GM20431 (cell line): ENCODE measurements at regions not wholly inside any gene's neighbourhood (a gene's known extent, or its start where the extent isn't known, plus 50 kb on each side); places are given as distances from the start of the nearest gene placed in this dataset.

ENCODE experiments used
- in situ Hi-C: fragments of 300-500 bp; cut with MseI, MboI; formaldehyde crosslinking; loops from one replicate; pipeline ENCODE4 v1.15.0; 2020; ENCODE audit warnings: low sequenced_read_pairs; ENCODE audit not compliant: unreplicated experiment

DNA sequence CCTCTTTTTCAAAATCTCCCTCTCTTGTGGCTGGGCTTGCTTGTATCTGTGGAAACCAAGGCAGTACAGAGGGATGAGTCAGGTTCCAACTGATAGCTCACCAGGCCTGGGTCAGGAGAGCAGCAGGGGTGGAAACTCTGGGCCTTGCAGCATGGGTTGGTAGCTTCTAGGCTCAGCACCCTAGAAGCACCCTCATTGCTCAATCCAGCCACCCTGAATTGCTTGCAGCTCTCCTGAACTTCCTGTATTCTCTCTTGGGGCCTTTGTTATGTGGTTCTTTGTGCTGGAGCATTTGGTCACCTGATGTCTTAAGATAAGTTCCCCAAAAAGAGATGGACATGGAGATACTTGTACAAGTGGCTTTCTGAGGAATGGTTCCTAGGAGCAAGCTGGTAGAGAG is 169.4 kb downstream of the IRX5 start:
- in situ Hi-C loops, result no loop called here

DNA sequence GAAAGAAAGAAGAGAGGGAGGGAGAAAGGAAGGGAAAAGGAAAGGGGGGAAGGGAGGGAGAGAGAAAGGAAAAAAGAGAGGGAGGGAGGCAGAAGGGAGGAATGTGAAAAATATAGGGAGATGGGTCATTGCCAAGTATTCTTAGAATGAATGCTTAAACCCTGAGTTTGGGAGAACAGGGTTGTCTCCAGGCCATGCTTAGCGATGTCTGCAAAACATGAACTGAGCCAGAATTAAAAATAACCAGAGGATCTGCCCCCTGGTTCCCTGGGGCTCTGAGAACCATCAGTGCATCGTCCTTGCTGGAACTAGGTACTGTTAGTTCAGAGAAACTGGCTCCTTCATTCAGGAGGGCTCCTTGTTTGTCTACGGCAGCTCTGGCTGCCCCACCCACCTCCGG is 170.4 kb downstream of the IRX5 start:
- in situ Hi-C loops, result no loop called here

DNA sequence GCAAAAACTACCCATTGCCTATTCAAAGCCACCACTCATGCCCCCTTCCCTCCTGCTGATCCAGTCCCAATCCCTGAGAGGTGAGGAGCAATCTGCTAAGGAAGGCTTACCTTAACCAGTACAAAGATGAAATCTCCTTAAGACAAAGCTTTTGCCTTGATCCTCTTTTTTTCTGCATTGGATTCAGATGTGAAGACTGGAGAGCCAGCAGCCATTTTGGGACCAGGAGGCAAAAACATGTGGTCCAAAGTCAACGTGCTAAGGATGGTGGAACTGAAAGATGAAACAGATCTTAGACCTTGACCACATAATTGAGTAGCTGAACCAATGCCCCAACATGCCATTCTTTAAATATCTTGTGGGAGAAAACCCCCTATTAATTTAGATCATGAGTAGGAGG is 171.4 kb downstream of the IRX5 start:
- in situ Hi-C loops, result no loop called here

DNA sequence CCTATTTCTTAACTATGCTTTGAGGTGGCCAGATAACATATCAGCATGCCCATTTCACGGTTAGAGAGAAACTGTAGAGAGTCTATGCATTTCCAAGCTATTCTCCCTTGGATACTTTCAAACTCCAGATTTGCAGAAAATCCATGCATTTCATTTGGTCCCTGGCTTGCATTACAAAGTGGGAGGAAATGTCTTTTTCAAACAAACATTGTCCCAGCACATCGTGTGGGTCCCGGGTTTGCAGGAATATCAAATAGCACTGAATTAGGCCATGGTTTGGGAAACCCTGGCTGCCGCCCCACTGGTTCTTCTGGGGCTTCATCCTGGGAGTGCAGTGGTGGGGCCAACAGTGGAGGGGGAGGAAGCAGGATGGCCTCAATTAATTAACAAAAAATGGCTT is 171.9 kb downstream of the IRX5 start:
- in situ Hi-C loops, result no loop called here

DNA sequence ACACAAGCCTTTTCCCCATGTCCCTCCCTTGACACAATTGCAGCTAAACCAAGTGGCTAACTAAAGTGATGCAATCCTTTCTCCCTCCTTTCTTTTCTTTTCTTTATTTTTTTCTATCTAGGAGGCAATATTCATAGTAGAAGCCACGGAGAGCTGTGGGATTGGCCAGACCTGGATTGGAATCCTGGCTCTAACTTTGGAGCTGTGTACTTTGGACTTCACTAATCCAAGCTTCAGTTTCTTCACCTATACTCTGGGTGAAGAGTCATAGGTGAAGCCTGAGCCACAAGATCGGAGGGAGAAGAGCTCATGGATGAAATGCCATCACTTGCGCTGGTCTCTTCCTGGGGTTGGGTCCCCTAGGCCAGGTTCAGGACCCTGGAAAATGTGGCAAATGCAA is 177.2 kb downstream of the IRX5 start:
- in situ Hi-C loops, result no loop called here

DNA sequence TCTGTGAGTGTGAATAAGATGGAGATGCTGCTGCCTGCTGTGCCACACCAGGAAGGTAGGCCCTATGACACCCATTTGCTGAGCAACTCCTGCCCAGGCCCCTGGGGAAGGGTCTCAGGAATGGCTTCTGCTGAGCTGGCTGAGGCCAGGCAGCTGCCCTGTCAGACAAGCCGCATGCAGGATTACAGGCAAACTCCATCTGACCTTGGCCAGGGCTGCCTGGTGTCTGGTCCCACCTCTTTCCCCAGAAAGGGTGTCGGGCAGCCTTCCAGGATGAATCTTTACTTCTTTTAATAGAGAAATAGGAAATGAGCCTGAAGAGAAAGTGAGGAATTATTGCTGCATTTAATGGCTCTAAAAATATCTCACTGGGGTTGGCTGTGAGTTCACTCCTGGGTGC is 182.5 kb downstream of the IRX5 start:
- in situ Hi-C loops, result no loop called here

DNA sequence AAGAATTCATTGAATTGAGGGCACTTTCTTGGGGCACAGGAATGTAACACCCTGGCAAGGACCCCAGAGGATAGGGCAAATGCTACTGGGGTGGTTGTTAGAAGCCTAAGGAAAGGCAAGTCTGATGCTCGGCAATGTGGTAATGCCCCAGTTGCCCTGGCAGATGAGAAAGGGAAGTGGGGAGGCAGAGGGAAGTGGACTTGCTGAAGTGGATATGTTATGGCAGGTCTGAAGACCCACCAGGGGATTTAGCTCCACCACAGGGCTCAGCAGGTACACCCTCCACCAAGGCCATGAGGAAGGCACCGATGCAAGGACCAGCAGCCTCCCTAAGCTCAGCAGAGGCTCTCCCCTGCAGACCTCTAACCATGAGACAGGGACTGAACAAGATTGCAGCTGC is 184.8 kb downstream of the IRX5 start:
- in situ Hi-C loops, result no loop called here

DNA sequence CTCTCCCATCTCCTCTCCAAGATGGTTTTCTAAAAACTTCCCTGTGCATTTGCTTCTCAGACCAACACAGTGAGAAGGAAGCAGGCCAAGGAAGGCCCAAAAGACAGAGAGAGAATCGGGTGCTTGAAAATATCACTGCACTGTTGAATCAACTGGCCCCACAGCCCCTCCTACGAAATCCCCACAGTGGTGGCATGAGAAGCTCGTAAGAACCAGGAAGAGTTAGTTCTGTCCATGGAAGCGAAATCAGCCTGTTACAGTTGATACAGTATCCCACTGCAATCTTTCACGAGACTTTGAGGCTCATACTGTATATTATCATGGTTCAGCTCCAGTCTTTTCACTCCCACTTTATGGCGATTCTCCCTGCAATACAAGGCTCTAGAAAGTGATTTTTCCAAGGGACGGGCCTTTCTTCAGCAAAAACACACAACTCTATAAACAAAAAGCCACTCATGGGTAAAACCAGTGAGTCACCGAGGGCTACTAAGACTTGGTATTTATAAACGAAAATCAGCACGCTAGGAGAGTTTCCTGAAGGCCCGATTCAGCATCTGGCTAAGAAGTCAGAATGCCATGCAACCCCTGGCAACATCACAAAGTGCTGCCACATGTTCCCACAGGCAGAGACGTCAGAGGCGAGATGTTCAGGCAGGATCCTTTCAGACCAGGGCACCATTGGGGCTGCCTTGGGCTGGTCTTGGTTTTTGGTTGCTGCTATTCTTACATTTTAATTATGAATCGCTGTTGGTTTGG is 185.7 kb downstream of the IRX5 start:
- in situ Hi-C loops, result no loop called here

DNA sequence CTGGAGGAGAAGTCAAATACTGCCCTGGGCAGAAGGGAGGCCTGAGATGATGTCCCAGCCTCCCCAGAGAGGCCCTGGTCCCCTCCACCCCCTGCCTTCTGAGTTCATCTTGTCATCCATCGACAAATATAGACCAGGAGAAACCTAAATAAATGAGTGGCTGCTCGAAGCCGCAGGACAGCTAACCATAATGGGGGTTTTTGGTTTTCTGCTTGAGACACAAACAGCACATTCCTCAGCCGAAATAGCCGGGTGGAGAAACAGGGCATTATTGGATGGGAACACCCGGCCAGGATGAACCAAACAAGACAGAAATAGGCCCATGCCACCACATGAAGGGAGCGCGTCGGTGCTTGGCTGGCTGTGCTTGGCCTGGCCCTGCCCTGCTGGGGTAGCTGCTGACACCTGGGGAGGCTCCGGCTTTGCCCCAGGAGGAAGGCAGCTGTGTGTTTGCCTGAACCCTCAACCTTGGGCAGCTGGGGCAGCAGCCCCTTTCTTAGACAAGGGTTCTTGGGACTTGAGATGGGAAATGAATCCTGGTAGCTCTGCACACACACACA is 188.1 kb downstream of the IRX5 start:
- in situ Hi-C loops, result no loop called here

DNA sequence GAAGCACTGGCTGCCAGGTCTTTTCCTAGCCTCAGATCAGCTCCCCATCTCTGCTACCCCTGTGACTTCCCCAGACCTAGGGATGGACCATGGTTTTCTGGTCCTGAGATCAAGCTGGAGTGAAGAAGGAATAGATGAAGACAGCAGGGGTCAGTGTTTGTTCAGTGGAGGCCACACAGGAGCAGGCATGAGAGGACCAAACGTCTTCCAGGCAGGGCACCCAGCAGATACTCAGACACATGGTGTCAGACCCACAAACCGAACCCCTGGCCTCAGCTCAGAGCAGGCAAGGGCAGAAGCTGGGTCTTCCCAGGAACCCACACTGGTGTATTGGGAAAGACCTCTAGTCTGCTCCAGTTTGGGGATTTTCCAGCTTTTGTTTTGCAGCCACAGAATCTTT is 189.7 kb downstream of the IRX5 start:
- in situ Hi-C loops, result no loop called here

DNA sequence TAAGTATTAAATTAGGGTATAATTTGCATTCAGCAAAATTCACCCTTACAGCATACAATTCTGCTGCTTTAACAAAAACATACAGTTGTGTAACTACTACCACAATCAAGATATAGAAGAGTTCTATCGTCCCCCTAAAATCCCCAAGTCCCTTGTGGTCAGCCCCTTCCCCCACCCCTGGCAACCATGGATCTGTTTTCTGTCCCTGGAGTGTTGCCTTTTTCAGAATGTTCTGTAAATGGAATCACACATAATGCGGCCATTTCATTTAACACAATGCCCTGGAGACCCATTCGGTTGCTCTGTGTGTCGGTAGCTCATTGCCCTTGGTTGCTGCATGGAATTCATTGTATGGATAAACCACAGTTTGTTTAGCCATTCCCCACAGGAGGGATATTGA is 190.2 kb downstream of the IRX5 start:
- in situ Hi-C loops, result no loop called here

DNA sequence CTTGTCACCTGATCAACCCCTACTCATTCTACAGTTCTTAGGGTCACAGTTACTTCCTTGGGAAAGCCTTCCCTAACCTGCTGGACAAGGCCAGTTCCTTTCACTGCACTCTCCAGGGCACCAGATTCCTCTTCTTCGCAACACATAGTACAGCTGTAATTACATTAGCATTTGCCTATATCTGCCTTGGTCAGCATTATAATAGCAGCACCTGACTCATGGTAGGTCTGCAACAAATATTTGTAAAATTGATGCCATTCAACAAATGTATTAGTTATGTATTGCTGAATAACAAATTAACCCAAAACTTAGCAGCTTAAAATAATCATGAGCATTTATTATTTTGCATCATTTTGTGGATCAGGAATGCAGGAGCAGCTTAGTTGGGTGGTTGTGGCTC is 193.0 kb downstream of the IRX5 start:
- in situ Hi-C loops, result no loop called here

DNA sequence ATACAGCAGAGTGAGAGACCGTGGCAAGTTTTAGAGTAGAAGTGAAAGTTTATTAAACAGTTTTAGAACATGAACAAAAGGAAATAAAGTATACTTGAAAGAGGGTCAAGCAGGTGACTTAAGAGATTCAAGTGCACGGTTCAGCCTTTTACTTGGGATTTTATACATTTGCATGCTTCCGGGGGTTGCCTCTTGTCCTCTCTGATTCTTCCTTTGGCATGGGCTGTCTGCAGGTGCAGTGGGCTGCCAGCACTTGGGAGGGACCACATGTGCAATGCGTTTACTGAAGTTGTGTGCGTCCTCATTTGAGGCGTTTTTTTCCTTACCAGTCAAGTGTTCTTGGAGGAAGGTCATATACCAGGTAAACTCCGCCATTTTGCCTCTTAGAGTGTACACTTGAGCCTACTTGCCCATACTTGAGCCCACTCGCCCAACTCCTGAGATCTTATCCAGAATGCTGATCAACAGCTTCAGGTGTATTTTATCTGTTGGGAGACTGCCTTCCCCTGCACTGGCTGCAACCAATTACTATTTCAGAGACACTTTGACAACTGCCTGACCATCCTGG is 195.2 kb downstream of the IRX5 start:
- in situ Hi-C loops, result no loop called here

DNA sequence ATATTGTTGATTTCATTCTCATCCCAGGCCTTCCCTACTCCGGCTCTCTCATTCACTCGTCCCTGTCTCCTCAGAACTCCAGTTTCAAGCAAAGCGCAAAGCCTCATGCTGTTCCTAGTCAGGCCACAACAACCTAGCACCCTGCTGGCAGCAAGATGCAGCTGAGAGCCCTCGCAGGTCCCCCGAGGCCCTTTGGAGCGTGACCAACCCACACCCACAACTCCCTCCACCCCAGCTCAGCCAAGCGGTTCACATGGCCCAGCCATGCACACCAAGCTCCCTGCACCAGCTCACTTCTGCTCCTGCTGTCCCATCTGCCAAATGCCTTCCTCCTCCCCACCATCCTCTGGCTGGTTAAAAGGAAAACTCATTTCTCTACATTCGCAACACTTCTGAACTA is 195.8 kb downstream of the IRX5 start:
- in situ Hi-C loops, result no loop called here

DNA sequence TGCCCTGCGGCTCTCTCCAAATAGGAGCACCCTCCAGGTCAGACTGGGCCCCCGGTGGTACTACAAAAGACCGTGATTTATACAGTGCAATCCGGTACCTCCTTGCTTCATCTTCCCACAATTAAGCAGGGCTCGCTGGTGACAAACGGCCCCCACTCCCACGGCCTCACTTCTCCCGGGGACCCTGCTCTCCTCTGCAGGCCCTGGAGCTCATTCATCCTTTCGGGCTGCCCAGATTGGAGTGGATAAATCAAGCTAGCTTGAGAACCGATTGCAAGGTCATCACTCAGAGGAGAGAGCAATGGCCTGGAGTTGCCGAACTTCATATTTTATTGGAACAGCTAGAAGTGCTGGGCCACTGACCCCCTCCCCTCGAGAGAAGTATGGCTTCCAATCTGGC is 193.5 kb upstream of the IRX6 start:
- in situ Hi-C loops, result no loop called here

DNA sequence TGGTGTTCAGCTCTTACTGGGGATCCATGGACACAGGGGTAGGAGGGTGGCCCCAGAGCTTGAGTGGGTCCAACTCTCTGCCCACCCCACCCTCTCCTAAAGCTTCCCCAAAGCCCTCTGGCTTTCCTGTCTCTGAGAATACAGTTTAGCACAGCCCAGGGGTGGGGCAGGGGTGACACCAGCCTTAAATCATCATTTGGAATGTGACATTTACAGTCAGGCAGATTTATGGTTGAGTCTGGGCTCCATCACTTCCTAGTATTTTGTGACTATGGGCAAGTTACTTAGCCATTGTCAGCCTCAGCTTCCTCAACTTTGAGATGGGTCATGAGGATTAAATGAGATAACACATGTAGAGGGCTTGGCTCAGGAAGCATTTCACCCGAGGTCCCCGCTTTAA is 193.1 kb upstream of the IRX6 start:
- in situ Hi-C loops, result no loop called here

DNA sequence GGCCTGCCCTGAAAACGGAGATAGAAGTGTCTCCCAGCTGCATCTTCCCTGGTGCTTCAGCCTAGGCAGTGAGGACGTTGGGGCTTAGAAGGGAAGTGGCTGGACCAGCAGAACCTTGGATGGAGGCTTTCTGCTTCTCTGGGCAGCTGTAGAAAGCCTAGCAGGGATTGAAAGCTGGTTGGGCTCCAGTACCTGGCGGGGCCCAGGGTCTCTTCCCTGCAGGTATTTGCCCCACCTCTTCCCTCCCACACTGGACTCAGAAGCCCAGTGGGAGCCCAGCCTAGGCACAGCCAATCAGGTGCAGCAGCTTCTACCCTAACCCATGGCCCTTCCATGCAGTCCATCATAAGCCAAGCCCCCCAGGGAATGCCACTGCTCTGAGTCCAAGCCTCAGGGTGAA is 190.3 kb upstream of the IRX6 start:
- in situ Hi-C loops, result no loop called here

DNA sequence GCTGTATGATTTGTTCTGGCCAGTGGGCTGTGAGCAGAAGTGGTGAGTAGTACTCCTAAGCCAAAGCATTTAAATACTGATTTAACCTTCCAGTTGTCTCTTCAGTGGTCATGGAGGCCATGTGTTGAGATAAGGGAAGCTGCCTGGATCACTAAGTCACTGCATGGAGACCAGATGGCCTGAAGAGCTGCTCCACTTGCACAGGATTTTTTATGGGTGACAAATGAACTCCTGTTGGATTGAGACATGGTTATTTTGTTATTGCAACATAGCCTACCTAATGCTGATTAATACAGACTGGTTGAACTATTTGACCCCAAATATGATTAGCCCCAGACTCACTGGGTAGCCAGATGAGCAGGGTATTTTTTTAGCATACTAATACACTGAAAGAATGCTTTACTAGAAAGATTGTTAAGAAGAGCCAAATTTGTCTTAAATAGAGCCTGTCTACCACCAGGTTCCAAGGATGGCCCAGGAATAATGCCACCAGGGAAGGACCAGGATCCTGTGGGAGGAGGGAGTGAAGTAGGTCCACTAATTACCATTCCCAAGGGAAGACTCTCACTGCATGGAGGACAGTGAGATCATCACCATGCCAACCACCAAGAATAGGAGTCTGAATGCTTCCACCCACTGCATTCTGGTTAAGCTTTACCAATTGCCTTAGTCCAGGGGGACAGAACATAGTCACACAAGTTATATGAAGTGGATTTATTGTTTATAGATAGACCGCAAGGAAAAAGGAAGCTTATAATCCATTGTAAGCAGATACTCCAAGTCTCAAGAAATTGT is 187.4 kb upstream of the IRX6 start:
- in situ Hi-C loops, result no loop called here

DNA sequence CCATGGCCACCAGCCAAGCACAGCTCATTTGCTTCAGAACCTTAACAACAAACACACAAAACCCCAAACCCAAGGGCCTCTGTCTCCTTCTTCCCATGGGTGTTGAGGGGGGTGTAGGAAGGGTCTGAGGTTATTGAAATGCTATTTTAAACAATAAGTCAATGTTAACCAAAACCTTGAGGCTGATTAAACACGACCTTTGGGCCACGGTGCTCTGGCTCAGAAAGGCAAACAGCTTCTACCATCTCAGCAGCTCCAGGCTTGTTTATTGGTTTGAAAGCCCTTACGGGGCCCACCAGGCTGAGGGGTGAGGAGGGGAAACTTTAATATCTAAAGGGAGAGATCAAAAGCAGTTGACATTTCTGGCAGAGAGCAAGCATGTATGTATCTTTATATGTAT is 185.7 kb upstream of the IRX6 start:
- in situ Hi-C loops, result no loop called here

DNA sequence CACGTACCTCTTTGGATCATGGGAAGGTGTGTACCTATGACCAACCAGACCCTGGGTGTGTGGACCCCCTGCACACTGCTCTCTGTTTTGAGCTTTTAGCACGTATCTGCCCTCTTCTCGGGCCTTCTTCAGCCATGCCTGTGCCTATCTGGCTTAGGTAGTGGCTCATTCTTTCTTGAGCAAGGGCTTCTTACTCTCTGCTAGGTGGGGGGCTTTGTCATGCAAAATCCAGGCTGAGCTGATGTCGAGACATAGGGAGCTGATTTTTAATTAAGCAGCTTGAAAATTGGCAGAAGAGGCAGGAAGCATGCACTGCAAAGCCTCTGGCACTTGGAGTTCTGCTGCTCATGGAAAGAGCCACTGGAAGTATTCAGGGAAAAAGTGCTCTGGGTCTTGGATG is 181.6 kb upstream of the IRX6 start:
- in situ Hi-C loops, result no loop called here

DNA sequence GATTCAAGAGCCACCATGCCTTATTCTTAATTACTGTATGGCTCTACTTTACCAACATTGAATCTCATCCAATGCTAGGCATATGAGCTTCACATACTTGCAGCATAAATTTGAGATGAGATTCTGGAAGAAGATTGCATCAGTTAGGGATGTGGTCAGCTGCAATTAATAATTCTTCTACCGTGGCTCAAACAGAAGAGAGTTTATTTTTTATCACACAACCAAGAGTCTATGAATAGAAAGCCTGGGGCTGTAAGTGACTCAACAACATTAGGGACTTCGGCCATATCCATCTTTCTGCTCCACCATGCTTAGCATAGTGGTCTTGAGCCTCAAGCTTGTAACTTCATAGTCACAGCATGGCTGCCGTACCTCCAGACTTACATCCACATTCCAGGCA is 179.4 kb upstream of the IRX6 start:
- in situ Hi-C loops, result no loop called here
